ENCODE measurements at regions not wholly inside any gene's neighbourhood (a gene's known extent, or its start where the extent isn't known, plus 50 kb on each side); places are given as distances from the start of the nearest gene placed in this dataset.

DNA sequence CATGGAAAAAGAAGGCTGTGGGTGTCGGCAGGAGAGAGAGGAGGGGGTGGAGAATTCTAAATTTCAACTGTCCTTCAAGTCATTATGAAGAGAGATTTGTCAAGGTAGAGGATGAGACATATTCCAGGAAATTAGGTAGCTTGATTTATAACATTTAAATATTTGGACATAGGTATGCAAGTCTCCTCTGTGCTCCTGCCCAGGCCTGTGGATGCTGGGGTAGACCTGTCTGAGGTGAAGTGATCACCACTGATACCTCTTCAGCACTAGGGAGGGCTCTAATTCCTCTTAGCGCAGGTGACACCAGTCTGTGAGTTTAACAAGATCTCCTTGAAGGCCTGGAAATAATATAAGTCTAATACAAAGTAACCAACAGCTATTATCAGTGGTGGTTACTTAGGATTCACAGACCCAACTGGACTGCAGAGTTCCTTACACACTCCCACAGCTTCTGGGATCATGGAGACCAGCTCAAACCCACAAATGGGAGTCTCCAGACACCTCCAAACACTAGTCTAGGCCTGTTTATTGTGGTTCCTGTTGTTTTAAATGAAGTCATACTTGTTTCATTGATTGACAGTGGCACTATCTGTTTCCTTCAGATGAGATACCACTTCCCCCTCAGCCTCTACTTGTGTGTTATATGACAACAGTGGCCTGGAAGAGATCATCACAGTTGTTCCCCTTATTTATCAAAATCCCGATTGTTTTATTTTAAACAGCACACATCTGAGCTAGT is 104.1 kb upstream of the ITPRID2 start:
- no peak for DNase-seq

DNA sequence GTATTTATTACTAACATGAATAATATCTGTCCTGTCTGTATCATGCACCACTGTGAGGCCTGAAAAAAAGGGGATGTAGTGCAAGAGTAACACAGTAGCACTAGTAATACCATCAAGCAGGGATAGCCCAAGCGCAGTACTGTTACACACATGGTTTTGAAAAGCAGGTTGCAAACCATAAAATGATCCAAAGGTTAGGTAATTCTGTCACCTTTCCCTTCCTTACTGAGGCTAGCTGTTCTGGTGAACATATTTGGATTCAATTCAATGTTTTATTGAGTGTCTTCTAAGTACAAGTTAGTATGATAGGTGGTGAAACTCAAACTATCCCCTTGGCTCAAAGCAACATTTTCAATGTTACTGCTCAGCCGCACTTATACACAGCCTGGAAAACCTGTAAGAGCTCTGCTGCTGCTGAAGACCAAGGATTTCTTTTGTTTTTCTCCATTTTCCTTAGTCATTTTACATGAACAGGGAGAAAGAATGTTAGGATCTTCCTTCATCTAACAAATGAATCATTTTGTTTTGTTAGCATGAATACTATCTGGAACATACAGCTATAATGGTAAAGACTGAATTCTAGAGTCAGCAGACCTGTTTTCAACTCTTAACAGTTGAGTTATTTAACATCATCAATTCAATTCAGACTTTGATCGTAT is 102.5 kb upstream of the ITPRID2 start:
- peaks cover 94% of the 10 kb centered on the region for H3K4me1 Mint-ChIP-seq (ENCODE audit: low read depth)
- TF ChIP-seq, protein P1, sequence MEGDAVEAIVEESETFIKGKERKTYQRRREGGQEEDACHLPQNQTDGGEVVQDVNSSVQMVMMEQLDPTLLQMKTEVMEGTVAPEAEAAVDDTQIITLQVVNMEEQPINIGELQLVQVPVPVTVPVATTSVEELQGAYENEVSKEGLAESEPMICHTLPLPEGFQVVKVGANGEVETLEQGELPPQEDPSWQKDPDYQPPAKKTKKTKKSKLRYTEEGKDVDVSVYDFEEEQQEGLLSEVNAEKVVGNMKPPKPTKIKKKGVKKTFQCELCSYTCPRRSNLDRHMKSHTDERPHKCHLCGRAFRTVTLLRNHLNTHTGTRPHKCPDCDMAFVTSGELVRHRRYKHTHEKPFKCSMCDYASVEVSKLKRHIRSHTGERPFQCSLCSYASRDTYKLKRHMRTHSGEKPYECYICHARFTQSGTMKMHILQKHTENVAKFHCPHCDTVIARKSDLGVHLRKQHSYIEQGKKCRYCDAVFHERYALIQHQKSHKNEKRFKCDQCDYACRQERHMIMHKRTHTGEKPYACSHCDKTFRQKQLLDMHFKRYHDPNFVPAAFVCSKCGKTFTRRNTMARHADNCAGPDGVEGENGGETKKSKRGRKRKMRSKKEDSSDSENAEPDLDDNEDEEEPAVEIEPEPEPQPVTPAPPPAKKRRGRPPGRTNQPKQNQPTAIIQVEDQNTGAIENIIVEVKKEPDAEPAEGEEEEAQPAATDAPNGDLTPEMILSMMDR (IDR thresholded peaks at IDR 0.05) = no peak

More for the DNA sequence above, 104.1 kb upstream of the ITPRID2 start:
- Mint-ChIP-seq H3K36me3 (ENCODE audit: low read depth) (peaks cover 3% of the 10 kb centered on the region), H3K4me1 (ENCODE audit: low read depth) (peaks cover 100% of the 10 kb centered on the region), H3K27me3 (ENCODE audit: insufficient read depth) (no peaks in the 10 kb centered on the region), H3K27ac (peak overlapping the region; percentile 30; the same call in 1 of the 2 replicates), H3K9me3 (0 out of 2 replicates have a peak, but pooled peaks cover 3% of the 10 kb centered on the region), H3K4me3 (no peak overlapping the region)
- TF ChIP-seq, protein P1 (IDR thresholded peaks at IDR 0.05) = no peak

DNA sequence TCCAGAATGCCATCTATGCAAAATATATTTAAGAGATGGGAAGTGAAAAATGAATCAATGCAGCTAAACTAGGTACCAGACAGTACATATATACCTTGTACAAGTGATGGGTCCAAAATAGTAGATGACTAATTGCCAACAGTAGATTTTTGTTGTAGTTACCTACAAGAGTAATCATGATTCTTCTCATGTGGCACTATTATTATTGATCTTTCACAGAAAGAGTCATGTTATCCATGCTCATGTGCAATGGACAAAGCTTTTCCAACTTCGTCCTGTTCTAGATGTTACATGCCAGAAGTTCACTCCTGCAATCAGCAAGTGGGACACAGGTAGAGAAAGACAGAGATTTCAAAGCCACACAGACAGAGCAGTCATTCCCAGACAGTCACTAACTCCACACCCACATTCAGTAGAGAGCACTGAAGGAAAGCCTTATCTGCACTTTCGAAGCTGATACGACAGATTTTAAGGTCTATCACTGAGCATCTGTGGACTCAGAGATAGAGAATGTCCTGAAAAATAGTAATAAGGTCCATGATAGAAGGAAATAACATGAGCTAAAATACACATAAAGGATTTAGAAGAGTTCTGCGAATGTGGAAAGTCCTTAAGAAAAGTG is 101.6 kb upstream of the ITPRID2 start:
- Mint-ChIP-seq H3K9me3 (0 out of 2 replicates have a peak, but pooled peaks cover 4% of the 10 kb centered on the region), H3K27me3 (ENCODE audit: insufficient read depth) (no peaks in the 10 kb centered on the region), H3K36me3 (ENCODE audit: low read depth) (peaks cover 13% of the 10 kb centered on the region), H3K4me3 (no peak overlapping the region; the same call in 1 of the 2 replicates), H3K4me1 (ENCODE audit: low read depth) (peaks cover 84% of the 10 kb centered on the region), H3K27ac (peak overlapping the region; percentile 83)
- DNase-seq = no peak
- TF ChIP-seq, protein P1 (IDR thresholded peaks at IDR 0.05) = no peak

More for the DNA sequence above, 102.5 kb upstream of the ITPRID2 start:
- Mint-ChIP-seq H3K36me3 (ENCODE audit: low read depth) (peaks cover 13% of the 10 kb centered on the region), H3K4me3 (peak overlapping the region; percentile 29; the same call in 1 of the 2 replicates), H3K9me3 (0 out of 2 replicates have a peak, but pooled peaks cover 4% of the 10 kb centered on the region), H3K27me3 (ENCODE audit: insufficient read depth) (no peaks in the 10 kb centered on the region), H3K27ac (peak overlapping the region; percentile 83)
- peak; percentile 27 for DNase-seq

DNA sequence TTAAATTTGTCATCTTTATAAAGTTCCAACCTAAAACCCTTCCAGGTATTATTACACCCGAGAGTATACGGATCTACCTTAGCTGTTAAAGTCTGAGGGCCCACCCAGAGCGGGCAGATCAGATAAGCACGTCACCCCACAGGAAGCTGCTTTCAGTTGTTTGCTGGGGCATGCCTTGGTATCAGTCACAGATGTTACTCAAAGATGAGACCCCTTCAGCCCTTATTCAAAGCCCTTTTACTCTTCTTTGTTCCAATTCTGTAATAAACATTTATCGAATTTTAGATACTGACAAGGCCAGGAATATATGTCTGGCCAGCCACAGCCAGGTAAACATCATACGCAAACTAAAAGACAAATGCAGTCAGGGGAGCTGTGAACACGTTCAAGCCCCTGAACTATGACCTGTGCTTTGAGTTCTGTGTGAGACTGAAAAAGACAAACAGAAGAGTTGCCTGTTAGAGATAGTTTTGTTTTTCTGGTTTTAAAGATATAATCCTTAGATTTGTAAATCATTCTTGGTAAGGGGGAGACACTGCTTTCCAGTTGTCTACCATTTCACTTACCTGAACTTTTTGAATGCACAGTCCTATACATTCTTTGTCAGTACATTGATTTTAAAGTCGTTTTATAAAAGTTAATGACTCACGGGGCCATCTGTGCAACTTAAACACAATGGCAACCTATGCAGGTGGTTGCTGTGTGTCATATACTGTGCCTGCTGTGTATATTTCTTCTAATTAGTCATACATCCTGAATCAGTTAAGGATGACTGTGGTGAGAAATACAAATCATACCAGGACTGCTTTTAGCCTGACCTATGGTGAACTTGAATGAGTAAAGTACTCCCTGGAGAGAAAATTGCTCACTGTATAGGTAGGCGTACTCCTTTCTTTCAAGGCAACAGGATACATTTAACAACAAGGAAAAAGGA is 100.5 kb upstream of the ITPRID2 start:
- H3K9me3 Mint-ChIP-seq = 0 out of 2 replicates have a peak, but pooled peaks cover 4% of the 10 kb centered on the region
- peak overlapping the region; percentile 96 for H3K27ac Mint-ChIP-seq
- peak; percentile 96 for DNase-seq
- no peaks in the 10 kb centered on the region for H3K27me3 Mint-ChIP-seq (ENCODE audit: insufficient read depth)
- peak overlapping the region; percentile 60 for H3K4me3 Mint-ChIP-seq
- TF ChIP-seq, protein P1 (IDR thresholded peaks at IDR 0.05) = no peak
- H3K36me3 Mint-ChIP-seq (ENCODE audit: low read depth) = peaks cover 13% of the 10 kb centered on the region
- peaks cover 75% of the 10 kb centered on the region for H3K4me1 Mint-ChIP-seq (ENCODE audit: low read depth)

DNA sequence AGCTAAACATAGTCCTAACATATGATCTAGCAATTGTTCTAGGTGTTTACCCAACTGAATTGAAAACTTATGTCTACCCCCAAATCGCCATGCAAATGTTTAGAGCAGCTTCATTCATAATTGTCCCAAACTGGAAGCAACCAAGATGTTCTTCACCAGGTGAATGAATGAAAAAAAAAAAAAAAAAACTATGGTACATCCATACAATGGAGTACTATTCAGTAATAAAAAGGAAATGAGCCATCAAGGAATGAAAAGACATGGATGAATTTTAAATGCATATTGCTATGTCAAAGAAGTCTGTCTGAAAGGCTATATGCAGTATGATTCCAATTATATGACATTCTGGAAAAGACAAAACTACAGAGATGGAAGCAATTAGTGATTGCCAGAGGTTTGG is 98.6 kb upstream of the ITPRID2 start:
- Mint-ChIP-seq H3K4me3 (no peak overlapping the region), H3K4me1 (ENCODE audit: low read depth) (peaks cover 69% of the 10 kb centered on the region), H3K36me3 (ENCODE audit: low read depth) (peaks cover 13% of the 10 kb centered on the region), H3K27me3 (ENCODE audit: insufficient read depth) (no peaks in the 10 kb centered on the region), H3K9me3 (0 out of 2 replicates have a peak, but pooled peaks cover 4% of the 10 kb centered on the region), H3K27ac (no peak overlapping the region)
- TF ChIP-seq, protein P1 (IDR thresholded peaks at IDR 0.05) = no peak
- DNase-seq = no peak

Measured in HFFc6 (cell line).